Natural killer cell (primary cell): ENCODE measurements at regions not wholly inside any gene's neighbourhood (a gene's known extent, or its start where the extent isn't known, plus 50 kb on each side); places are given as distances from the start of the nearest gene placed in this dataset.

Experiments used
- ATAC-seq, 3 donors: fragments of 150-1000 bp in 2 of 3; fragments of 200-7000 bp in 1 of 3; cut with Tn5 transposase; 1 replicate in 1 of 3; 2 replicates in 2 of 3; pipeline ENCODE4 v1.10.0; 2021; ENCODE audit warnings: mild to moderate bottlenecking in 2 of 3, moderate library complexity in 2 of 3
- DNase-seq, 2 donors: peaks; one replicate each; pipeline versions ENCODE4 v3.0.0 to v3.0.0-alpha.2; 2013 to 2021; ENCODE audit warnings: mixed read lengths in 1 of 2
- H3K27ac ChIP-seq: one replicate; pipeline ENCODE4 v1.5.1; 2013; ENCODE audit warnings: mild to moderate bottlenecking, low read length
- H3K27me3 ChIP-seq: one replicate; pipeline ENCODE4 v1.6.1; 2013; ENCODE audit warnings: low read length; ENCODE audit not compliant: control insufficient read depth, insufficient read depth
- H3K36me3 ChIP-seq: one replicate; pipeline ENCODE4 v1.6.1; 2013; ENCODE audit warnings: low read length; ENCODE audit not compliant: control insufficient read depth, insufficient read depth
- H3K4me1 ChIP-seq: one replicate; pipeline ENCODE4 v1.6.1; 2013; ENCODE audit warnings: low read length; ENCODE audit not compliant: control insufficient read depth, insufficient read depth
- H3K4me3 ChIP-seq: one replicate; pipeline ENCODE4 v1.5.1; 2013; ENCODE audit warnings: low read length
- H3K9me3 ChIP-seq: one replicate; pipeline ENCODE4 v1.6.1; 2013; ENCODE audit warnings: low read length; ENCODE audit not compliant: control insufficient read depth, insufficient read depth
- H3K27ac Mint-ChIP-seq, 2 donors: one replicate each; pipeline ENCODE4 v1.8.0; 2022; ENCODE audit warnings: mild to moderate bottlenecking in 2 of 2, mixed read lengths in 2 of 2, moderate library complexity in 1 of 2
- H3K27me3 Mint-ChIP-seq, 2 donors: one replicate each; pipeline ENCODE4 v1.8.0; 2022; ENCODE audit warnings: low read depth in 2 of 2, mixed read lengths in 2 of 2
- H3K36me3 Mint-ChIP-seq: one replicate; pipeline ENCODE4 v1.8.0; 2022; ENCODE audit warnings: mixed read lengths
- H3K4me1 Mint-ChIP-seq, 2 donors: one replicate each; pipeline ENCODE4 v1.8.0; 2022; ENCODE audit warnings: mixed read lengths in 2 of 2
- H3K4me3 Mint-ChIP-seq: one replicate; pipeline ENCODE4 v1.8.0; 2022; ENCODE audit warnings: mild to moderate bottlenecking, moderate library complexity, mixed read lengths
- H3K9me3 Mint-ChIP-seq, 2 donors: one replicate each; pipeline ENCODE4 v1.8.0; 2022; ENCODE audit warnings: mixed read lengths in 2 of 2
- CTCF ChIP-seq: fragments of 200-600 bp; IDR thresholded peaks from one replicate; pipeline ENCODE4 v1.8.0; 2022; ENCODE audit warnings: antibody characterized with exemption
- WGBS: methylation state at CpG from one replicate; pipeline ENCODE4 v1.1.7; 2013; ENCODE audit warnings: missing lambda C conversion rate; ENCODE audit not compliant: insufficient coverage; 5-methylcytosine and 5-hydroxymethylcytosine counted together
- intact Hi-C: fragments of 100-400 bp; cut with micrococcal nuclease; formaldehyde crosslinking; loops from one replicate; pipeline ENCODE4 v1.14.2; 2022

DNA sequence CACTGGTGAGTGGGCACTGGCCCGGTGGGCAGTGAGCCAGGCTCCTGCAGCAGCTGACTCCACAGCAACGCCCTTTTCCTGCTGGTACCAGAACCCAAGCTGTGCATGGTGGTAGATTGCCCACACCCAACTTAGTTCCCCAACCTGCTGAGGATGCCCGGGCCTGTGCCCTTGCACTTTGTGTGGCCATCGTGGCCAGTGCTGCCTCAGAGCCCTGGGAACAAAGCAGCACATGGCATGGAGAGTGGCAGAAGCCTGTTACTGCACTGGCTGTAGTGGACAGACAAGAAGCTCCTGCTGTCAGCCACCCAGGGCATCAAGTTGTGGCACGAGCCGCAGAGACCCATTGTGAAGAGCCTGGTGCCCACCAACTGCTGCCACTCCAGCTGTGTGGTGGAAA lies 612.9 kb downstream of the DNAH5 start:
- no peak overlapping the region for H3K4me3 Mint-ChIP-seq
- H3K9me3 ChIP-seq = no peaks in the 10 kb centered on the region
- H3K4me1 ChIP-seq = no peaks in the 10 kb centered on the region
- no peak for TF ChIP-seq CTCF
- no peak for DNase-seq
- WGBS = 80% methylated on average over 6 of the region's 6 CpGs
- H3K36me3 Mint-ChIP-seq = no peaks in the 10 kb centered on the region
- ATAC-seq = no peak
- no peaks in the 10 kb centered on the region for H3K27me3 ChIP-seq
- H3K27me3 Mint-ChIP-seq = no peaks in the 10 kb centered on the region
- H3K4me1 Mint-ChIP-seq = no peaks in the 10 kb centered on the region
- no peak overlapping the region for H3K27ac Mint-ChIP-seq
- no peak overlapping the region for H3K4me3 ChIP-seq
- intact Hi-C loops = no loop called here
- peaks cover 10 to 12% of the 10 kb centered on the region in 2 donors for H3K9me3 Mint-ChIP-seq
- H3K36me3 ChIP-seq = no peaks in the 10 kb centered on the region
- no peak overlapping the region for H3K27ac ChIP-seq

GRCh38 chr5:13328316-13328715 lies 616.2 kb downstream of the DNAH5 start:
- H3K4me3 Mint-ChIP-seq = no peak overlapping the region
- DNase-seq = no peak
- WGBS = no CpG with 5 or more reads among the region's 1 CpG
- H3K4me1 ChIP-seq = no peaks in the 10 kb centered on the region
- no peaks in the 10 kb centered on the region for H3K36me3 Mint-ChIP-seq
- no peaks in the 10 kb centered on the region for H3K9me3 ChIP-seq
- no peak for TF ChIP-seq CTCF
- ATAC-seq = no peak
- intact Hi-C loops = no loop called here
- no peak overlapping the region for H3K27ac ChIP-seq
- H3K4me3 ChIP-seq = no peak overlapping the region
- H3K36me3 ChIP-seq = no peaks in the 10 kb centered on the region
- no peaks in the 10 kb centered on the region for H3K27me3 Mint-ChIP-seq
- no peaks in the 10 kb centered on the region for H3K4me1 Mint-ChIP-seq
- H3K27me3 ChIP-seq = no peaks in the 10 kb centered on the region
- no peak overlapping the region for H3K27ac Mint-ChIP-seq
- peaks cover 5 to 10% of the 10 kb centered on the region in 2 donors for H3K9me3 Mint-ChIP-seq

DNA sequence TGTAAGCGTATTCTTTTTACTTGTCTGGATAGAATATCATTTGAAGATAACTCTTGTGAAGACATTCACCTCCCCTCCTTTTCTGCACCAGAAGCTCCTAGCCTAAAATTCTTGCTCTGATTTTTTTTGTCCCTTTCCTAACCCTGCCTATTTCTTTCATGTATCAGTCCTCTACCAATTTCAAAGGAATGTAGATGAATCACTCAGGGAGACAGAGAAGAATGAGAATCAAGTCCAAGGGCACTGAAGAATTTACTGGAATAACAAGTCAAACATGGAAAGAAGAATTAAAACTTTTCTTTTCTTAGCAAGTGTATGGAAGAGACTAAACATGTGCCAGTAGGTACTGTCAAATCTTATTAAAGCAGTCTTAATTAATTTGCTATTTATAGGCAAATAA lies 618.7 kb downstream of the DNAH5 start:
- Mint-ChIP-seq H3K27me3 (no peaks in the 10 kb centered on the region), H3K27ac (no peak overlapping the region), H3K4me3 (no peak overlapping the region), H3K9me3 (peaks cover 5 to 10% of the 10 kb centered on the region in 2 donors), H3K4me1 (no peaks in the 10 kb centered on the region), H3K36me3 (no peaks in the 10 kb centered on the region)
- DNase-seq (no peak), ATAC-seq (no peak)
- Histone ChIP-seq H3K4me1 (no peaks in the 10 kb centered on the region), H3K27me3 (no peaks in the 10 kb centered on the region), H3K27ac (no peak overlapping the region), H3K36me3 (no peaks in the 10 kb centered on the region), H3K9me3 (no peaks in the 10 kb centered on the region), H3K4me3 (no peak overlapping the region)
- intact Hi-C loops = no loop called here
- WGBS = no CpG with 5 or more reads among the region's 1 CpG
- no peak for TF ChIP-seq CTCF

- intact Hi-C loops = no loop called here
- no peak overlapping the region for H3K4me3 Mint-ChIP-seq
- H3K4me1 ChIP-seq = no peaks in the 10 kb centered on the region
- no peak overlapping the region for H3K27ac Mint-ChIP-seq
- no peak for TF ChIP-seq CTCF
- DNase-seq (no peak), ATAC-seq (no peak)
- H3K9me3 ChIP-seq = no peaks in the 10 kb centered on the region
- no peaks in the 10 kb centered on the region for H3K4me1 Mint-ChIP-seq
- no peaks in the 10 kb centered on the region for H3K36me3 ChIP-seq
- peaks cover 7 to 8% of the 10 kb centered on the region in 2 donors for H3K9me3 Mint-ChIP-seq
- no peaks in the 10 kb centered on the region for H3K27me3 ChIP-seq
- no peak overlapping the region for H3K4me3 ChIP-seq
- H3K36me3 Mint-ChIP-seq = no peaks in the 10 kb centered on the region
- no peak overlapping the region for H3K27ac ChIP-seq
- no peaks in the 10 kb centered on the region for H3K27me3 Mint-ChIP-seq
These were observed 621.7 kb downstream of the DNAH5 start for GRCh38 chr5:13322769-13323168.
